ENCODE measurements at regions not wholly inside any gene's neighbourhood (a gene's known extent, or its start where the extent isn't known, plus 50 kb on each side); places are given as distances from the start of the nearest gene placed in this dataset.

GRCh38 chr18:22678486-22678885 lies 254.6 kb upstream of the RBBP8 start:
- DNase-seq, result no peak

GRCh38 chr18:22680944-22681343 lies 252.2 kb upstream of the RBBP8 start:
- DNase-seq, result no peak

- no peak for DNase-seq
Measured at GRCh38 chr18:22681908-22682307, 251.2 kb upstream of the RBBP8 start.

GRCh38 chr18:22682720-22683119 lies 250.4 kb upstream of the RBBP8 start:
- DNase-seq, result no peak

GRCh38 chr18:22683196-22683676 lies 249.9 kb upstream of the RBBP8 start:
- peak; percentile 4 to 28 for DNase-seq

- no peak for DNase-seq
Measured at GRCh38 chr18:22683786-22684185, 249.3 kb upstream of the RBBP8 start.

- no peak for DNase-seq
Measured at GRCh38 chr18:22684268-22684667, 248.9 kb upstream of the RBBP8 start.

GRCh38 chr18:22685788-22686187 lies 247.3 kb upstream of the RBBP8 start:
- no peak for DNase-seq

- DNase-seq, result no peak
Measured at GRCh38 chr18:22687892-22688680, 245.0 kb upstream of the RBBP8 start.

GRCh38 chr18:22688877-22689496 lies 244.1 kb upstream of the RBBP8 start:
- no peak for DNase-seq

- no peak for DNase-seq
Measured at GRCh38 chr18:22689712-22690111, 243.4 kb upstream of the RBBP8 start.

GRCh38 chr18:22690556-22690955 lies 242.6 kb upstream of the RBBP8 start:
- DNase-seq, result no peak

- DNase-seq, result no peak
Measured at GRCh38 chr18:22691946-22692710, 241.0 kb upstream of the RBBP8 start.

- DNase-seq, result no peak
Measured at GRCh38 chr18:22694954-22695353, 238.2 kb upstream of the RBBP8 start.

GRCh38 chr18:22695674-22696073 lies 237.5 kb upstream of the RBBP8 start:
- DNase-seq, result no peak

- no peak for DNase-seq
Measured at GRCh38 chr18:22697561-22697960, 235.6 kb upstream of the RBBP8 start.

GRCh38 chr18:22698711-22699110 lies 234.4 kb upstream of the RBBP8 start:
- no peak for DNase-seq

GRCh38 chr18:22699629-22700028 lies 233.5 kb upstream of the RBBP8 start:
- DNase-seq, result no peak

GRCh38 chr18:22700920-22701319 lies 232.2 kb upstream of the RBBP8 start:
- DNase-seq, result no peak

GRCh38 chr18:22701326-22701725 lies 231.8 kb upstream of the RBBP8 start:
- DNase-seq, result no peak

GRCh38 chr18:22701795-22702194 lies 231.3 kb upstream of the RBBP8 start:
- no peak for DNase-seq

GRCh38 chr18:22702806-22703205 lies 230.3 kb upstream of the RBBP8 start:
- DNase-seq, result no peak

GRCh38 chr18:22703883-22704585 lies 229.1 kb upstream of the RBBP8 start:
- DNase-seq, result peak; percentile 4 to 51

Data from NCI-H526 (cell line).